Keratinocyte (primary cell): ENCODE measurements at regions not wholly inside any gene's neighbourhood (a gene's known extent, or its start where the extent isn't known, plus 50 kb on each side); places are given as distances from the start of the nearest gene placed in this dataset.

Experiments used
- DNase-seq: peaks from one replicate; pipeline ENCODE4 v3.0.0-alpha.2; 2011; ENCODE audit warnings: low read depth, missing footprints, low spot score
- FAIRE-seq: peaks from 2 replicates; lab custom pipeline; 2011; peaks lifted over from hg19 to GRCh38; lab: Jason Lieb, UNC
- H2AFZ ChIP-seq: 2 replicates; pipeline ENCODE4 v1.6.0; 2012; ENCODE audit warnings: low read length, control low read depth, inconsistent platforms; ENCODE audit not compliant: control insufficient read depth
- H3K27ac ChIP-seq: 2 replicates; pipeline ENCODE4 v1.5.1; 2011; ENCODE audit warnings: low read length; ENCODE audit not compliant: control insufficient read depth, insufficient read depth
- H3K27me3 ChIP-seq: 3 replicates; pipeline ENCODE4 v1.6.0; 2011; ENCODE audit warnings: low read length; ENCODE audit not compliant: control insufficient read depth, insufficient read depth; ENCODE audit errors: extremely low read depth
- H3K36me3 ChIP-seq, 2 experiments: 2 replicates in 1 of 2; 3 replicates in 1 of 2; pipeline ENCODE4 v1.5.1; 2011; ENCODE audit warnings: low read length in 2 of 2, mild to moderate bottlenecking in 1 of 2; ENCODE audit not compliant: control insufficient read depth in 2 of 2, insufficient read depth in 2 of 2; ENCODE audit errors: extremely low read depth in 1 of 2
- H3K4me1 ChIP-seq: 3 replicates; pipeline ENCODE4 v1.5.1; 2011; ENCODE audit warnings: low read length; ENCODE audit not compliant: control insufficient read depth, insufficient read depth; ENCODE audit errors: extremely low read depth
- H3K4me2 ChIP-seq: 3 replicates; pipeline ENCODE4 v1.6.0; 2011; ENCODE audit warnings: low read depth, low read length; ENCODE audit not compliant: control insufficient read depth, insufficient read depth; ENCODE audit errors: extremely low read depth
- H3K4me3 ChIP-seq, 3 experiments: fragments of 200-600 bp in 1 of 3; sonication (generic) in 1 of 3; 2 replicates in 2 of 3; 3 replicates in 1 of 3; pipeline ENCODE4 v1.5.1; 2011 to 2016; ENCODE audit warnings: low read length in 3 of 3, mild to moderate bottlenecking in 3 of 3, control low read depth in 2 of 3, inconsistent platforms in 1 of 3, low read depth in 1 of 3, mixed read lengths in 1 of 3, mixed run types in 1 of 3, moderate library complexity in 1 of 3; ENCODE audit not compliant: control insufficient read depth in 2 of 3, insufficient read depth in 2 of 3; ENCODE audit errors: extremely low read depth in 1 of 3
- H3K79me2 ChIP-seq: 2 replicates; pipeline ENCODE4 v1.6.0; 2012; ENCODE audit warnings: low read length; ENCODE audit not compliant: control insufficient read depth, insufficient read depth
- H3K9ac ChIP-seq: 3 replicates; pipeline ENCODE4 v1.6.0; 2011; ENCODE audit warnings: low read length; ENCODE audit not compliant: control insufficient read depth, insufficient read depth; ENCODE audit errors: extremely low read depth
- H3K9me1 ChIP-seq: 3 replicates; pipeline ENCODE4 v1.6.0; 2011; ENCODE audit warnings: low read length; ENCODE audit not compliant: control insufficient read depth, insufficient read depth; ENCODE audit errors: extremely low read depth
- H3K9me3 ChIP-seq: 2 replicates; pipeline ENCODE4 v1.5.1; 2012; ENCODE audit warnings: low read depth, low read length; ENCODE audit not compliant: control insufficient read depth
- H4K20me1 ChIP-seq: 3 replicates; pipeline ENCODE4 v1.6.0; 2011; ENCODE audit warnings: low read length; ENCODE audit not compliant: control insufficient read depth, insufficient read depth; ENCODE audit errors: extremely low read depth
- CTCF ChIP-seq, 3 experiments: IDR thresholded peaks in 1 of 3; conservative IDR thresholded peaks in 1 of 3; optimal IDR thresholded peaks in 1 of 3; 2 replicates in 2 of 3; 3 replicates in 1 of 3; pipeline versions ENCODE3 to v1.5.1; 2011; ENCODE audit warnings: low read length in 3 of 3, mild to moderate bottlenecking in 3 of 3, moderate library complexity in 2 of 3, control low read depth in 1 of 3, inconsistent platforms in 1 of 3; ENCODE audit not compliant: insufficient read depth in 2 of 3; ENCODE audit errors: extremely low read depth in 1 of 3
- EZH2 ChIP-seq: IDR thresholded peaks from one replicate; pipeline ENCODE4 v1.6.1; 2012; ENCODE audit warnings: inconsistent platforms, mild to moderate bottlenecking, low read length, moderate library complexity
- dilution Hi-C: fragments of 300-500 bp; cut with MboI; formaldehyde crosslinking; loops from one replicate; pipeline ENCODE4 v1.7.0; 2020; ENCODE audit warnings: low sequenced_read_pairs; ENCODE audit not compliant: extremely low pct_ligation_motif_present

GRCh38 chr2:15686643-15687042, 95.0 kb downstream of the DDX1 start:
- dilution Hi-C loops = no loop called here
- FAIRE-seq (no peak), DNase-seq (no peak)
- Histone ChIP-seq H3K36me3 (no peaks in the 10 kb centered on the region), H2AFZ (no peak overlapping the region), H3K4me1 (no peaks in the 10 kb centered on the region), H3K9ac (no peak overlapping the region), H3K9me3 (no peaks in the 10 kb centered on the region), H3K9me1 (no peaks in the 10 kb centered on the region), H3K27ac (no peak overlapping the region), H3K79me2 (no peaks in the 10 kb centered on the region), H3K27me3 (peaks cover 10% of the 10 kb centered on the region), H4K20me1 (no peaks in the 10 kb centered on the region), H3K4me3 (no peak overlapping the region), H3K4me2 (no peak overlapping the region)
- no peak for TF ChIP-seq EZH2
- TF ChIP-seq CTCF (optimal IDR thresholded peaks at IDR 0.05 in 1 of 3, IDR thresholded peaks at IDR 0.05 in 1 of 3, conservative IDR thresholded peaks at IDR 0.05 in 1 of 3; ENCODE audit: extremely low read depth in 1 of 3, insufficient read depth in 2 of 3, low read length in 3 of 3) = no peak

- dilution Hi-C loops = no loop called here
- Histone ChIP-seq H3K27ac (no peak overlapping the region), H3K4me1 (no peaks in the 10 kb centered on the region), H3K9me1 (no peaks in the 10 kb centered on the region), H3K36me3 (no peaks in the 10 kb centered on the region), H3K27me3 (peaks cover 10% of the 10 kb centered on the region), H3K4me2 (no peak overlapping the region), H3K9ac (no peak overlapping the region), H3K4me3 (no peak overlapping the region), H3K79me2 (no peaks in the 10 kb centered on the region), H2AFZ (no peak overlapping the region), H4K20me1 (no peaks in the 10 kb centered on the region), H3K9me3 (no peaks in the 10 kb centered on the region)
- no peak for DNase-seq
- FAIRE-seq = no peak
- no peak for TF ChIP-seq CTCF (optimal IDR thresholded peaks at IDR 0.05 in 1 of 3, IDR thresholded peaks at IDR 0.05 in 1 of 3, conservative IDR thresholded peaks at IDR 0.05 in 1 of 3; ENCODE audit: extremely low read depth in 1 of 3, insufficient read depth in 2 of 3, low read length in 3 of 3)
- TF ChIP-seq EZH2 = no peak
Measured at GRCh38 chr2:15687243-15687642, 95.6 kb downstream of the DDX1 start.
